GM19395 (cell line): ENCODE measurements at regions not wholly inside any gene's neighbourhood (a gene's known extent, or its start where the extent isn't known, plus 50 kb on each side); places are given as distances from the start of the nearest gene placed in this dataset.

Experiments used
- ATAC-seq: cut with Tn5 transposase; IDR thresholded peaks from one replicate; pipeline ENCODE4 v1.9.1; 2021; ENCODE audit warnings: mild to moderate bottlenecking, moderate library complexity; ENCODE audit not compliant: unreplicated experiment

- ATAC-seq, result no peak
Observed at GRCh38 chr16:51450909-51451308, 299.8 kb upstream of the SALL1 start.

- ATAC-seq, result no peak
Observed at GRCh38 chr16:51450376-51450775, 299.3 kb upstream of the SALL1 start.

- ATAC-seq, result no peak
Observed at GRCh38 chr16:51449441-51449840, 298.4 kb upstream of the SALL1 start.

DNA sequence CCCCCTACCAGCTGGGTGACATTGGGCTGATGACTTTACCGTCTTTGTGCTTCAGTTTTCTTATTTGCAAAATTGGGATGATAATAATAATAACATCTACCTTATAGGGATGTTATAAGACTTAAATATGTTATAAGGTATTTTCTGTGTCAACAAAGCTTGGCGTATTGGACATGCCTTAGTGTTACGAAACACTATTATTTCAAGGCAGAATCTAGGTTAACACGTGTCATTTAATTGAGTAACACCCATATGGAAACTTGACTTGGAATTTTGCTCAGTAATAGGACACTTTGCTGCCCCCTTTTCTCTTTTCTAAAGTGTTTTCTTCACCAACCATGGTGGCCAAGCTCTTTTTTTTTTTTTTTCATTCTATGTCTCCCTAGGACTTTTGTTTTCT lies 294.2 kb upstream of the SALL1 start:
- ATAC-seq, result no peak

DNA sequence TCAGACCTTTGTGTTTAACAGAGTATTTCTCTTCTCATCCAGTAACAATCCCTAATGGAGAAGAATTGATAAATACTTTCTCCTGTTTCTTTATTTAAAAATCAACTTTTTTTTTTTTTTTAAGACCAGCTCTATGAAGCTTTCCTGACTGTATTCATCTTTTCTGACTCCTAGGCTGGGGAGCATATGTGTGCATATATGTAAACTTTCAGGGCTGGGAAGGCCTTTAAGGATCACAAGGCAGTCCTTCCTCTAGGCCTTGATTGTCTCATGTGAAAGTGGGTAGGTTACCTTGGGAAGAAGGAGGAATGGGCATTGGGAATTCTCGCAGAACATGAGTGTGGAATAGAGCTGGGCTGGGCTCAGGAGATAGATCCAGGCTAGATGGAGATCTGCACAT lies 292.9 kb upstream of the SALL1 start:
- no peak for ATAC-seq

DNA sequence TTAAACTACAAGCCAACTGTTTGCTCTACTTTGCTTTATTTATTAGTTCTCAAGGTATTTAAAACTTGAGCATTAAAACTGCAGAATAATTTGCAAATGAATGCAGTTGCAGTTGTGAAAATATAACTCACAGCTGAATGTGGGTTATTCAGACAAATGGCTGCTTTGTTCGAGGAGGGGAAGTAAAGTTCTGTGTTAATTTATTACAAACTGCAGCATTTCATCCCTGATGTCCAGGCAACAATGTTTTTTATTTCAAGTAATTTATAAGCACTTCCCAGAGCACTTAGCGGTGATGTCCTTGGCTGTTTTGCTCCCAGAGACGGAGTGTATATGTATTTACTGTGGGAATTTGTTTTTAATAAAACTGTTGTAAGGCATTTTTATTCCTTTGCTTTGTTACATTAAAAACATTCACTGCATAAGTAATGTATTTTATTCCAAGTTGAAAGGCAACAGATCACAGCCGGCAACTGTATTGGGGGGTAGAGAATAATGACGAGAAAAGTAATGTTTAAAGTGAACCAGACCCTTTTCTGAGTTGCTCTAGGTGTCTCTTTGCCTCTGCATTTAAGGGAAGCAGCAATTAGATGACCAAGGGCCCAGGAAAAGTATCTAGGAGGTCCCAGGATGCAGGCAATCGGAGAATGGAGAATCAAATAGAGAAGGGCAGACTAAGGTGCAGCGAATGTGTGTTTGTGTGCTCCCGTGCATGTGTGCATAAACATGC lies 291.2 kb upstream of the SALL1 start:
- no peak for ATAC-seq

GRCh38 chr16:51440131-51440889 lies 289.2 kb upstream of the SALL1 start:
- ATAC-seq, result no peak

GRCh38 chr16:51439271-51439670 lies 288.2 kb upstream of the SALL1 start:
- no peak for ATAC-seq

DNA sequence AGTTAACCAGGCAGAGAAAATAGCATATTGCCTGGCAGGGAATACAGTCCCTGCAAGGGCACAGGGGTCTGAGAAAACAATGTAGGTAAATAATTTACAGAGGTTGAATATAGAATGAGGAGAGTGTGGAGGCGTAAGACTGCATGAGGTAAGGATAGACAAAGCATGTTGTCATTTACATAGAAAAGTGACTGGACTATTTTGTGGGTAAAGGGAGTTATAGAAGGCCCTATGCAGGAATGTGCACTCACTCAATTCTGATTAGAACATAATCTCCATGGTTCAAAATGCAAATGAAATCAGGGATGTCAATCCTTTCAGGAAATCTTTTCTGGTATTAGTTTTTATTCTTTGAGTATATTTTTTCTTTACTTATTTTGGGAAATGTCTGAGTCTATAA lies 285.7 kb upstream of the SALL1 start:
- no peak for ATAC-seq

- no peak for ATAC-seq
Observed at GRCh38 chr16:51434567-51435198, 283.6 kb upstream of the SALL1 start.

DNA sequence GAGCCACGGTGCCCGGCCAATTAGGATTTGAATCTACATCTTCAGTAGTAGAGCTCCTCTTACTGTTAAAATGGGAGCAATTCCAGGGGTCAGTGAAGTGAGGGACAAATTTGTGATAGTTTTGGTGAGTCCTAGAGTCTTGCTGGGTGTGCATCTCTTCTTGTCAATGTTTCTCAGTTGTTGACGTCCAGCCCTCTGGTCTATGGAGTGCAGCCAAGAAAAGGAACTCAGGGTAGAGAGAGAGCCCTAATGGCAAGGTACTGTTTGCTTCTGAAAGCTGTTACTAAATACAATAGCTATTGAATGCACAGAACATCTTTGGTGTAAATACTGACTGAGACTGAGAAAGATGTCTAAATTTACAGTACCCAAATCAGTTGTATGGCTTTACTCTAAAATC lies 282.5 kb upstream of the SALL1 start:
- no peak for ATAC-seq

DNA sequence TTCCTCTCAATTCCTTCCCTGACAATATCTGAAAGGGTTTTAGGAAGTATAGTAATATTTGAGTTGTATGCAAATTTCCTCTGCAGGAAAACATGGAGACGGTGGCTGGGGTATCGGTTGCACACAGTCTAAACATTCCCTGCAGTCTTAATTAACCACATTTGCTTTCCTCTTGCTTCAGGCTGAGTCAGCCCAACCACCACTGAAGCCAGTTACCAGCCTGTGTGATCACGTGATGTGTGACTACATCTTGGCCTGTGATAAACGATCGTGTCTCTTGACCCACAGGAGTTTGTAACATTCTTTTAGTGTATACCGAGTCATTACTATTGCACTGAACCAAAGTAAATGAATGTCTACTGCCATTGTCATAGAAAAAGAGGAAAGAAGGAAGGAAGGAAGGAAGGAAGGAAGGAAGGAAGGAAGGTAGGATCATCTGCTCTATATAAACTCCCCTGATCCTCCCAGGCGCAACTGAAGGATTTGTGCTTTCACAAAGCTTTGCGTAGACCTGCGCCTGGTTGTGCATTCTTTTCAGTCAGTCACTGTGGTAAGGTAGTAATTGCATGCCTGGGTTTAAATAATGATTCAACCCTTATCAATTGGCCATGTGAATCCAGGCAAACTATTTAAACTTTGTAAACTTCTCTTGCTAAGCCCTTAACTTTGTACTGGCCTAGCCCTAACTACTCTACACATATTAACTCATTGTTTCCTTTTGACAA lies 280.6 kb upstream of the SALL1 start:
- no peak for ATAC-seq

DNA sequence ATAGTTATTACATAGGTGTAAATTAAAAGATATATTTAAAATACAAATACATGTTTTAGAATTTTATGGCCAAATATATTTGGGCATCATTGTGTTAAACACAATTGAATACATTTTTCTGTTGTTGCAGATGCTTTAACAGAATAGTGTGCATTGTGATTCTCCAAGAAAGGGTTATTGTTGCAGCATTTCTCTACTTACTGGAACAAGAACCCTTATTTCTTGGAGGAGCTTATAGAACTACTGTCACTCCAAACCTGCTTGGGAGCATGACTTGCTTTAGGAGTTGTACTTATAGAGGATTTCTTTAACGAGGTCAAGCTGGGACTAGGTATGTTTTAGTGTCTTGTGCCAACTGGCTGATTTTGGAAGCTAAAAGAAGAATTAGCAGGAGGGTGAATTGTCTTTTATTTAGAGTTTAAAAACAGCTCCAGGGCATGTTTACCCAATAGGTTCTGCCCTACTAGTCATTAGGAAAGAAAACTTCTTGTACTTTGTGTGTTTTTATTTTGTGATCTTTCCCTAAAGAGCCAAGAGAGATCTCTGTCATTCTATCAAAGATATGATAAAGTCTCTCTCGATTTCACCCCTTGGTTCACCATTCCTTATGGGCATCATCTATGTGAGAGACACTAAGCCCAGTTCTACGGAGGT lies 279.8 kb upstream of the SALL1 start:
- no peak for ATAC-seq

- no peak for ATAC-seq
Observed at GRCh38 chr16:51429041-51429440, 278.0 kb upstream of the SALL1 start.

DNA sequence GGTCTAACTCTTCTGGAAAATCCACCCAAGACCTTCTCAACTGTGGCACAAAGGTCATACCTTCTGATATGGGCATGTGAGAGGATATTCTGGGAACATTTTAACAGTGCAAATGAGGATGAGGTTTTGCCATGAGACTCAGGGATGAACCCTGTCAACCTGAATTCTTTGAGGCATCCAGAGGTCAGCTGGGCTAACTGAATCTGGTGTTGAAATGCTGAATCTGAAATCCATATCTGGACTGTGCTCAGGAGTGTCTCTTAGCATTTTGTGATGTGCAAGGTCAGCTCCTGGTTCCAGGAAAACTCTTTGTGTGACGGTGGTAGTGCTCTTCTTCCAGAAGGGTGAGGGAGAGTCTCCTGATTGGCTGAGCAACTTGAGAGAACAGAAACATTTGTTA lies 276.0 kb upstream of the SALL1 start:
- no peak for ATAC-seq

DNA sequence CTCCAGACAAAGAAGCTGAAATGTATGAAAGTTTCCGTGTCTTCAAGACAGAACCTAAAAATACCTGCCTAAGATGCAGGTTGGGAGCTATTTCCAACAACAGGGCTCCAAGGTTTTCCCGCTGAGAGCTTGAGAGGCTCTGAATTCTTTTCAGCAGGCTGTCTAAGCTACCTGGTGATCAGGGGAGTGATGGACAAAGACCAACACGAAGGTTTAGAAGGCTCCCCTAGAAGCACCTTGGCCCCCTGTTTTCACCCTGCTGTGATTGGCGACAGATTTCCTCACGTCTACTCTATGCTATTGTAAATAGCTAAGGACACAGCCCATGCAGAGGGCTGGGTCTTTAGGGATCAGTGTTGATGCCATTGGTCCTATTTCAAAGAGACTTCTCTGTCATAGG lies 275.2 kb upstream of the SALL1 start:
- no peak for ATAC-seq

- no peak for ATAC-seq
Observed at GRCh38 chr16:51420247-51420646, 269.2 kb upstream of the SALL1 start.

DNA sequence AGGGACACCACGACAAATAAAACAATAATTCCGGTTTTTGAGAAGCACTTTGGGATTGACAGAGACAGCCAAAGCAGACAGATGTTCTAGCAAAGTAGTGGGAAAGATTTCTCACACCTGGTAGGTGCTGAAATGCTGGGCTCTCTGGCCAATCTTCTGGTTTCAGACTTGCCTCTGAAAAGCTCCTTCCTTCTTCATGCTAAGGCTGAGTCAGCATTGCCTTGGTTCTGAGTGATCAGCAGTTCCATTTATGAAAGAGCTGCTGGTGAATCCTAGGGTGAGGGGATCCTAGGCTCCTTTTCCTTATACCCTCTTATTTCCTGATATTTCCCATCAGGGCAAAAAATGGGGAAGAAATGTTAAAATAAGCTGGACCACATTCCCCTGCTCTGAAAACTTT lies 268.7 kb upstream of the SALL1 start:
- no peak for ATAC-seq

GRCh38 chr16:51418258-51418657 lies 267.2 kb upstream of the SALL1 start:
- ATAC-seq, result no peak

- ATAC-seq, result no peak
Observed at GRCh38 chr16:51416926-51417325, 265.9 kb upstream of the SALL1 start.

DNA sequence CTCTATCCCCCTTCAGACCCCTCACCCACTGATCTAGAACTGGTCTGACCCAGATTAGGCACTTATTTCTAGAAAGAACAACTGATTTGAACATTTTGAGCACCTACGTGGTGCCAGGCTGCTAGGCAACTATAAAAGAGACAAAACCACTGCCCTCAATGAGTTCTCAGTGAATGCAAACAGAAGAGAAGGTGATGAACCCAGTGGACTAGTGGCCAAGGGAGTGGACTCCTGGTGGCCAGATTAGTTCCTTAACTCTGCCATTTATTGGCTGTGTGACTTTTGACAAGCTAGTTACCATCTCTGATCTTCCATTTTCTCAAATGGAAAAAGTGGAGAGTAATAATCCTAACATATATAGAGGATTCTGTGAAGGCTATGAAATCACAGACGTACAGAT lies 259.1 kb upstream of the SALL1 start:
- ATAC-seq, result no peak
